ENCODE measurements at regions not wholly inside any gene's neighbourhood (a gene's known extent, or its start where the extent isn't known, plus 50 kb on each side); places are given as distances from the start of the nearest gene placed in this dataset.

DNA sequence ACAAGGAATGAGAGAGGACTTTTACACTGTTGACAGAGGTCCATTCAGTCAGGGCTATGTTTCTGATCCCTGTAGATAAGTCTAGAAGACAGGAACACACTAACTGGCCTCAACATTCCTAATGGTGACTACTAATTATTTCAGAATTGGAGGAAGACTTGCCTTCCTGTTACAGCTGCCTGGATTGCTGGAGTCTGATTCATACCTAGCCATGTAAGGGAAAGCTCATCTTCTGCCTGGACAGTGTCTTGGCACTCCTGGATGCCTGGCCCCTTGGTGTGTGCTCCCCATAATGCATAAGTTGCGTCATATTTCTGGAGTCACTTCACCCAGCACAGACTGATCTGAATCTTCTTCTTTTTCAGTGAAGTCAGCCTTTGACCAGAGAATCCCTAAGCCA is 326.0 kb upstream of the RUNX1 start:
- Histone ChIP-seq H3K27me3 (ENCODE audit: insufficient read depth, low read length) (no peaks in the 10 kb centered on the region), H2BK15ac (ENCODE audit: low read depth, low read length) (no peak overlapping the region), H3K4ac (ENCODE audit: low read depth, low read length) (no peak overlapping the region), H3K9me3 (ENCODE audit: control insufficient read depth, low read depth, low read length) (no peaks in the 10 kb centered on the region), H3K14ac (ENCODE audit: insufficient read depth, low read length) (no peak overlapping the region), H2BK12ac (ENCODE audit: insufficient read length, low read depth, low read length) (no peak overlapping the region), H3K27ac (ENCODE audit: insufficient read length, low read depth, low read length) (no peak overlapping the region), H2AFZ (ENCODE audit: low read length) (no peak overlapping the region), H3K79me1 (ENCODE audit: insufficient read depth, low read depth, low read length, poor library complexity, severe bottlenecking) (no peaks in the 10 kb centered on the region), H3K56ac (ENCODE audit: insufficient read length, low read depth, low read length) (no peak overlapping the region), H3K23ac (ENCODE audit: insufficient read length, low read depth, low read length) (no peak overlapping the region), H4K8ac (replicated peaks; ENCODE audit: insufficient read length, low read depth, low read length) (no peak overlapping the region), H3K18ac (ENCODE audit: insufficient read length, low read depth, low read length) (no peak overlapping the region), H3T11ph (ENCODE audit: low read length) (no peak overlapping the region), H2AK5ac (ENCODE audit: insufficient read length, low read length) (no peak overlapping the region), H3K79me2 (ENCODE audit: insufficient read depth, low read length) (no peaks in the 10 kb centered on the region), H4K91ac (ENCODE audit: insufficient read length, low read depth, low read length) (no peak overlapping the region), H3K9ac (ENCODE audit: extremely low read depth, insufficient read length, low read length) (no peak overlapping the region), H2BK120ac (ENCODE audit: low read depth, low read length, poor library complexity, severe bottlenecking) (no peak overlapping the region), H4K5ac (ENCODE audit: insufficient read length, low read depth, low read length) (no peak overlapping the region), H2BK5ac (ENCODE audit: insufficient read length, low read length) (no peak overlapping the region), H3K4me1 (ENCODE audit: insufficient read depth, low read length) (no peaks in the 10 kb centered on the region), H3K4me2 (ENCODE audit: insufficient read depth, insufficient read length, low read length) (no peak overlapping the region), H2BK20ac (ENCODE audit: low read depth, low read length, poor library complexity, severe bottlenecking) (no peak overlapping the region), H3K23me2 (ENCODE audit: insufficient read length, low read depth, low read length, poor library complexity, severe bottlenecking) (no peaks in the 10 kb centered on the region), H4K20me1 (ENCODE audit: control insufficient read depth, insufficient read depth, insufficient read length) (no peaks in the 10 kb centered on the region)
- Mint-ChIP-seq H3K27ac (no peak overlapping the region), H3K9me3 (no peaks in the 10 kb centered on the region; a peak in 1 of 5 replicates), H3K4me3 (no peak overlapping the region), H3K36me3 (ENCODE audit: insufficient read depth in 1 of 3, low read depth in 3 of 3) (no peaks in the 10 kb centered on the region; a peak in 1 of 7 replicates), H3K27me3 (ENCODE audit: low read depth) (no peaks in the 10 kb centered on the region), H3K4me1 (peaks cover 5 to 7% of the 10 kb centered on the region in 2 experiments; a peak in 2 of 4 replicates)
- TF ChIP-seq, protein P1, sequence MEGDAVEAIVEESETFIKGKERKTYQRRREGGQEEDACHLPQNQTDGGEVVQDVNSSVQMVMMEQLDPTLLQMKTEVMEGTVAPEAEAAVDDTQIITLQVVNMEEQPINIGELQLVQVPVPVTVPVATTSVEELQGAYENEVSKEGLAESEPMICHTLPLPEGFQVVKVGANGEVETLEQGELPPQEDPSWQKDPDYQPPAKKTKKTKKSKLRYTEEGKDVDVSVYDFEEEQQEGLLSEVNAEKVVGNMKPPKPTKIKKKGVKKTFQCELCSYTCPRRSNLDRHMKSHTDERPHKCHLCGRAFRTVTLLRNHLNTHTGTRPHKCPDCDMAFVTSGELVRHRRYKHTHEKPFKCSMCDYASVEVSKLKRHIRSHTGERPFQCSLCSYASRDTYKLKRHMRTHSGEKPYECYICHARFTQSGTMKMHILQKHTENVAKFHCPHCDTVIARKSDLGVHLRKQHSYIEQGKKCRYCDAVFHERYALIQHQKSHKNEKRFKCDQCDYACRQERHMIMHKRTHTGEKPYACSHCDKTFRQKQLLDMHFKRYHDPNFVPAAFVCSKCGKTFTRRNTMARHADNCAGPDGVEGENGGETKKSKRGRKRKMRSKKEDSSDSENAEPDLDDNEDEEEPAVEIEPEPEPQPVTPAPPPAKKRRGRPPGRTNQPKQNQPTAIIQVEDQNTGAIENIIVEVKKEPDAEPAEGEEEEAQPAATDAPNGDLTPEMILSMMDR (conservative IDR thresholded peaks at IDR 0.05) = no peak
- DNase-seq = no peak
- WGBS (ENCODE audit: extremely low coverage, insufficient read length, low lambda C conversion rate) = no CpG with 5 or more reads among the region's 1 CpG

All from H9 (cell line).